ENCODE measurements at regions not wholly inside any gene's neighbourhood (a gene's known extent, or its start where the extent isn't known, plus 50 kb on each side); places are given as distances from the start of the nearest gene placed in this dataset.
"Not testable (repeated sequence)": the region's sequence is repeated elsewhere in the genome, so short reads cannot be mapped to it uniquely, and the experiment has no call there.

GRCh38 chr6:19210849-19211590 is 626.1 kb upstream of the ID4 start:
- no peak for DNase-seq (ENCODE audit: extremely low read depth, low read depth, low spot score)

- DNase-seq (ENCODE audit: extremely low read depth, low read depth, low spot score), result no peak
These were observed 622.9 kb upstream of the ID4 start for GRCh38 chr6:19214231-19214630.

- no peak for DNase-seq (ENCODE audit: extremely low read depth, low read depth, low spot score)
These were observed 617.2 kb upstream of the ID4 start for GRCh38 chr6:19219931-19220330.

GRCh38 chr6:19231878-19232561 is 605.1 kb upstream of the ID4 start:
- DNase-seq (ENCODE audit: extremely low read depth, low read depth, low spot score), result no peak

GRCh38 chr6:19245656-19246055 is 591.5 kb upstream of the ID4 start:
- no peak for DNase-seq (ENCODE audit: extremely low read depth, low read depth, low spot score)

GRCh38 chr6:19247181-19247580 is 590.0 kb upstream of the ID4 start:
- DNase-seq (ENCODE audit: extremely low read depth, low read depth, low spot score), result not testable (repeated sequence)

- DNase-seq (ENCODE audit: extremely low read depth, low read depth, low spot score), result not testable (repeated sequence)
These were observed 581.0 kb upstream of the ID4 start for GRCh38 chr6:19256123-19256522.

GRCh38 chr6:19261642-19262041 is 575.5 kb upstream of the ID4 start:
- DNase-seq (ENCODE audit: extremely low read depth, low read depth, low spot score), result no peak

- no peak for DNase-seq (ENCODE audit: extremely low read depth, low read depth, low spot score)
These were observed 569.1 kb upstream of the ID4 start for GRCh38 chr6:19268117-19268516.

- no peak for DNase-seq (ENCODE audit: extremely low read depth, low read depth, low spot score)
These were observed 568.5 kb upstream of the ID4 start for GRCh38 chr6:19268718-19269117.

GRCh38 chr6:19269341-19269898 is 567.8 kb upstream of the ID4 start:
- DNase-seq (ENCODE audit: extremely low read depth, low read depth, low spot score), result no peak

GRCh38 chr6:19270616-19271015 is 566.6 kb upstream of the ID4 start:
- DNase-seq (ENCODE audit: extremely low read depth, low read depth, low spot score), result no peak

- DNase-seq (ENCODE audit: extremely low read depth, low read depth, low spot score), result no peak
These were observed 557.9 kb upstream of the ID4 start for GRCh38 chr6:19279273-19279684.

- no peak for DNase-seq (ENCODE audit: extremely low read depth, low read depth, low spot score)
These were observed 549.2 kb upstream of the ID4 start for GRCh38 chr6:19287928-19288327.

GRCh38 chr6:19289457-19289856 is 547.7 kb upstream of the ID4 start:
- DNase-seq (ENCODE audit: extremely low read depth, low read depth, low spot score), result no peak

- DNase-seq (ENCODE audit: extremely low read depth, low read depth, low spot score), result no peak
These were observed 539.3 kb upstream of the ID4 start for GRCh38 chr6:19297880-19298279.

GRCh38 chr6:19298421-19298820 is 538.7 kb upstream of the ID4 start:
- DNase-seq (ENCODE audit: extremely low read depth, low read depth, low spot score), result no peak

GRCh38 chr6:19299129-19299528 is 538.0 kb upstream of the ID4 start:
- DNase-seq (ENCODE audit: extremely low read depth, low read depth, low spot score), result no peak

- no peak for DNase-seq (ENCODE audit: extremely low read depth, low read depth, low spot score)
These were observed 535.2 kb upstream of the ID4 start for GRCh38 chr6:19301980-19302379.

GRCh38 chr6:19303383-19303782 is 533.8 kb upstream of the ID4 start:
- DNase-seq (ENCODE audit: extremely low read depth, low read depth, low spot score), result no peak

GRCh38 chr6:19309661-19310060 is 527.5 kb upstream of the ID4 start:
- DNase-seq (ENCODE audit: extremely low read depth, low read depth, low spot score), result no peak

GRCh38 chr6:19311786-19312185 is 525.4 kb upstream of the ID4 start:
- no peak for DNase-seq (ENCODE audit: extremely low read depth, low read depth, low spot score)
